ENCODE measurements at regions not wholly inside any gene's neighbourhood (a gene's known extent, or its start where the extent isn't known, plus 50 kb on each side); places are given as distances from the start of the nearest gene placed in this dataset.

DNA sequence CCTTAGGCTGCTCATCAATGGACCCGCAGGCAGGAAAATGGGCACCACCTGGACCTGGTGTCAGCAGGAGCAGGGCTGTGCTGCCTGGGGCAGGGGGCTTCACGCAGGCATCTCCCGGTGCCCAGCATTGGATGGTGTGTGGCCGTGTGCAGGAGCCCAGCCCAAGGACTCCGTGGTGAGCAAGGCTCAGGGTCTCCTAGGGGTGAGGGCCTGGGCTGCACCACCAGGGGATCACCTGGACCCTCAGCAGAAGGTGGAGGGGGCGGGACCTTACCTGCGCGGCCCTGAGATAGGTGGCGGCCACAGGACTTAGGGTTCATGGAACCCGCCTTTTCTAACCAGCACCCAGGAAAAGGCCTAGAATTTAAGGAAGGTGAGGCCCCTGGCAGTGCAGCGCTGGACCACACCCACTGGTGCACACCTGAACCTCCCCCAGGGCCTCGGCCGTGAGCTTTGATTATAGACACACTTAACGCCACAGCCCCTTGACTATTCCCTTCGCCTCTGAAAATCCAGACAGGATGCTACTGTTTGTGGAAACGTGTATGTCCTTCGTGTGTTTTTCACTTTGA is 89.0 kb downstream of the TMEM18 start:
- Mint-ChIP-seq H3K4me1 (ENCODE audit: low read depth, unreplicated experiment) (no peaks in the 10 kb centered on the region), H3K27ac (ENCODE audit: unreplicated experiment) (no peak overlapping the region), H3K27me3 (ENCODE audit: low read depth, unreplicated experiment) (peaks cover 1% of the 10 kb centered on the region), H3K36me3 (ENCODE audit: low read depth, unreplicated experiment) (no peaks in the 10 kb centered on the region), H3K4me3 (ENCODE audit: unreplicated experiment) (no peak overlapping the region), H3K9me3 (ENCODE audit: unreplicated experiment) (no peaks in the 10 kb centered on the region)
- no peak for FAIRE-seq
- TF ChIP-seq, protein P1, sequence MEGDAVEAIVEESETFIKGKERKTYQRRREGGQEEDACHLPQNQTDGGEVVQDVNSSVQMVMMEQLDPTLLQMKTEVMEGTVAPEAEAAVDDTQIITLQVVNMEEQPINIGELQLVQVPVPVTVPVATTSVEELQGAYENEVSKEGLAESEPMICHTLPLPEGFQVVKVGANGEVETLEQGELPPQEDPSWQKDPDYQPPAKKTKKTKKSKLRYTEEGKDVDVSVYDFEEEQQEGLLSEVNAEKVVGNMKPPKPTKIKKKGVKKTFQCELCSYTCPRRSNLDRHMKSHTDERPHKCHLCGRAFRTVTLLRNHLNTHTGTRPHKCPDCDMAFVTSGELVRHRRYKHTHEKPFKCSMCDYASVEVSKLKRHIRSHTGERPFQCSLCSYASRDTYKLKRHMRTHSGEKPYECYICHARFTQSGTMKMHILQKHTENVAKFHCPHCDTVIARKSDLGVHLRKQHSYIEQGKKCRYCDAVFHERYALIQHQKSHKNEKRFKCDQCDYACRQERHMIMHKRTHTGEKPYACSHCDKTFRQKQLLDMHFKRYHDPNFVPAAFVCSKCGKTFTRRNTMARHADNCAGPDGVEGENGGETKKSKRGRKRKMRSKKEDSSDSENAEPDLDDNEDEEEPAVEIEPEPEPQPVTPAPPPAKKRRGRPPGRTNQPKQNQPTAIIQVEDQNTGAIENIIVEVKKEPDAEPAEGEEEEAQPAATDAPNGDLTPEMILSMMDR (IDR thresholded peaks at IDR 0.05; ENCODE audit: insufficient read depth, low read depth, low read length) = no peak
- TF ChIP-seq EZH2 (IDR thresholded peaks at IDR 0.05; ENCODE audit: insufficient read depth, low read length) = no peak
- no peaks in the 10 kb centered on the region for H3K9me3 ChIP-seq (ENCODE audit: insufficient read depth, low read depth, low read length)
- H2AFZ ChIP-seq (ENCODE audit: low read depth, low read length) = no peak overlapping the region
- no peak overlapping the region for H3K9ac ChIP-seq (ENCODE audit: low read length)
- no peak overlapping the region for H3K4me2 ChIP-seq (ENCODE audit: low read length)
- H3K36me3 ChIP-seq (ENCODE audit: insufficient read depth, low read length) = no peaks in the 10 kb centered on the region
- no peaks in the 10 kb centered on the region for H3K27me3 ChIP-seq (ENCODE audit: insufficient read depth, low read length)
- H3K4me3 ChIP-seq (ENCODE audit: insufficient read depth, low read depth, low read length) = no peak overlapping the region
- H3K4me1 ChIP-seq (ENCODE audit: insufficient read depth, low read length) = no peaks in the 10 kb centered on the region
- no peak overlapping the region for H3K27ac ChIP-seq (ENCODE audit: low read depth, low read length)
- no peaks in the 10 kb centered on the region for H3K79me2 ChIP-seq (ENCODE audit: insufficient read depth, low read length)
- no peaks in the 10 kb centered on the region for H4K20me1 ChIP-seq (ENCODE audit: insufficient read depth, low read length)
- no peak for DNase-seq (ENCODE audit: low read depth)

DNA sequence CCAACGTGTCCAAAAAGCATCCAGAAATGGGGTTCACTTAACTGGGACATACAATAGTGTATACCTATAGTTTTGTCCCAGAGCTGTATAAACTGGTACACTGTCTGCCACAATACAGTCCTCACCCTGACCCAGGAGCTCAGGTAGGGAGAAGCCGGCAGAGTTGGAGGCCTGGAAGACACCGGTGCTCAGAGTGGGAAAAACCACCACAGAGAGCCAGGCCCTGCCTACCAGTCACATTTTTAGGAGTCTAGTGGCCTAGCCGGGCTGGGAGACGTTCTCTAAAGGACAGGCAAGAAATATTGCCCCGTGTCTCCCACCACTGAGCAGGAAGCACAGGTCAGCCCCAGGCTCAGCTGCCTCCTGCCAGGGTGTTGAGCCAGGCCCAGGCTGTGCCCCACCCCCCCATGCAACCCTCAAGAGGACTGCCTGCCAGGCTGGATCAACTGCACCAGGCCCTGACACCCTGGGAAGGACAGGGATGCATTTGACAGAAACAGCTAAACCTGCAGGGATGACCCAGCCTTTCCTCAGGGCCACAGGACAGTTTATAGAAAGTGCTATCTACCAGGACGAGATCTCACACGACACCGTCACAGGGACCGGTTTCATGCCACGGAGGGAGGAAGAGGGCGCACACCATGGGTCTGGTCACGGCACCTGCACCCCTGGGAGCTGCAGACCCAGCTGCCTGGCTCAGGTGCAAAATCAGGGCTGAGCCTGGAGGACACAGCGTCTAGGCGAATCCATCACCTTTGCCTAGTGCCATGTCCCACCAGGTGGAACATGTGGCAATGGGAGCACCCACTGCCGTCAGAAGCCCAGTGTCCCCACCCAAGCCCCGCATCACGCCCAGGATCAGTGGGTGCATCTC is 89.9 kb downstream of the TMEM18 start:
- Mint-ChIP-seq H3K9me3 (ENCODE audit: unreplicated experiment) (no peaks in the 10 kb centered on the region), H3K36me3 (ENCODE audit: low read depth, unreplicated experiment) (no peaks in the 10 kb centered on the region), H3K4me1 (ENCODE audit: low read depth, unreplicated experiment) (no peaks in the 10 kb centered on the region), H3K27me3 (ENCODE audit: low read depth, unreplicated experiment) (peaks cover 3% of the 10 kb centered on the region), H3K27ac (ENCODE audit: unreplicated experiment) (no peak overlapping the region), H3K4me3 (ENCODE audit: unreplicated experiment) (no peak overlapping the region)
- H2AFZ ChIP-seq (ENCODE audit: low read depth, low read length) = no peak overlapping the region
- H3K9me3 ChIP-seq (ENCODE audit: insufficient read depth, low read depth, low read length) = no peaks in the 10 kb centered on the region
- H3K4me1 ChIP-seq (ENCODE audit: insufficient read depth, low read length) = no peaks in the 10 kb centered on the region
- H3K79me2 ChIP-seq (ENCODE audit: insufficient read depth, low read length) = no peaks in the 10 kb centered on the region
- H3K4me3 ChIP-seq (ENCODE audit: insufficient read depth, low read depth, low read length) = no peak overlapping the region
- H3K4me2 ChIP-seq (ENCODE audit: low read length) = peak overlapping the region; percentile 19
- H3K27me3 ChIP-seq (ENCODE audit: insufficient read depth, low read length) = no peaks in the 10 kb centered on the region
- DNase-seq (ENCODE audit: low read depth) = no peak
- no peak overlapping the region for H3K9ac ChIP-seq (ENCODE audit: low read length)
- no peaks in the 10 kb centered on the region for H4K20me1 ChIP-seq (ENCODE audit: insufficient read depth, low read length)
- no peak for FAIRE-seq
- TF ChIP-seq, protein P1 (IDR thresholded peaks at IDR 0.05; ENCODE audit: insufficient read depth, low read depth, low read length) = no peak
- no peak for TF ChIP-seq EZH2 (IDR thresholded peaks at IDR 0.05; ENCODE audit: insufficient read depth, low read length)
- H3K36me3 ChIP-seq (ENCODE audit: insufficient read depth, low read length) = no peaks in the 10 kb centered on the region
- H3K27ac ChIP-seq (ENCODE audit: low read depth, low read length) = no peak overlapping the region

DNA sequence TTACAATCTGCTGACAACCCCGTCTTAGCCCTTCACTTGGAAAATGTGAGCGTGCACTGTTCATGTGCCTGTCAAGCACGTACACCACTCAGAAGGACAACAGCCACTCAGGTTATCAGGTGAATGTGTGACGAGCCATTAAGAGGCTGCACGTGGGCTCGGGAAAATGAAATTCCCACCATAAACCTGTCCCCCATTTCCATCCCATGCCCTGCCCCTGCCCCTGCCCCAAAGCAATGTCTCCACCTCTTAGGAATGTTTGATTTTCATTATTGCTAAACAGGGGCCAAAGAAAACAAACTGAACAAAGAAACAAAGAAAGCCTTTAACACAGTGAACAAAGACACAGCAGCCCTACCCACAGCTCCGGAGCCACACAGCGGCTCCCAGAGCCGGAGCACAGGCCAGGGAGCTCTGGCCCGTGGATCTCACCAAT is 90.5 kb downstream of the TMEM18 start:
- Mint-ChIP-seq H3K4me1 (ENCODE audit: low read depth, unreplicated experiment) (no peaks in the 10 kb centered on the region), H3K27me3 (ENCODE audit: low read depth, unreplicated experiment) (peaks cover 10% of the 10 kb centered on the region), H3K36me3 (ENCODE audit: low read depth, unreplicated experiment) (no peaks in the 10 kb centered on the region), H3K27ac (ENCODE audit: unreplicated experiment) (no peak overlapping the region), H3K9me3 (ENCODE audit: unreplicated experiment) (no peaks in the 10 kb centered on the region), H3K4me3 (ENCODE audit: unreplicated experiment) (no peak overlapping the region)
- Histone ChIP-seq H3K9ac (ENCODE audit: low read length) (no peak overlapping the region), H4K20me1 (ENCODE audit: insufficient read depth, low read length) (no peaks in the 10 kb centered on the region), H3K4me3 (ENCODE audit: insufficient read depth, low read depth, low read length) (no peak overlapping the region), H3K79me2 (ENCODE audit: insufficient read depth, low read length) (no peaks in the 10 kb centered on the region), H3K4me1 (ENCODE audit: insufficient read depth, low read length) (no peaks in the 10 kb centered on the region), H3K36me3 (ENCODE audit: insufficient read depth, low read length) (no peaks in the 10 kb centered on the region), H3K9me3 (ENCODE audit: insufficient read depth, low read depth, low read length) (no peaks in the 10 kb centered on the region), H3K4me2 (ENCODE audit: low read length) (peak overlapping the region; percentile 19), H3K27ac (ENCODE audit: low read depth, low read length) (no peak overlapping the region), H3K27me3 (ENCODE audit: insufficient read depth, low read length) (no peaks in the 10 kb centered on the region), H2AFZ (ENCODE audit: low read depth, low read length) (no peak overlapping the region)
- TF ChIP-seq, protein P1 (IDR thresholded peaks at IDR 0.05; ENCODE audit: insufficient read depth, low read depth, low read length) = no peak
- TF ChIP-seq EZH2 (IDR thresholded peaks at IDR 0.05; ENCODE audit: insufficient read depth, low read length) = no peak
- DNase-seq (ENCODE audit: low read depth) = no peak
- no peak for FAIRE-seq

All from astrocyte (in vitro differentiated cells and primary cell).